Astrocyte (in vitro differentiated cells and primary cell): ENCODE measurements at regions not wholly inside any gene's neighbourhood (a gene's known extent, or its start where the extent isn't known, plus 50 kb on each side); places are given as distances from the start of the nearest gene placed in this dataset.

Experiments used
- EZH2 ChIP-seq: IDR thresholded peaks from 2 replicates; pipeline ENCODE4 v1.6.1; 2012; ENCODE audit warnings: mild to moderate bottlenecking, low read length, inconsistent platforms; ENCODE audit not compliant: insufficient read depth
- TF ChIP-seq, protein P1 (sequence below): IDR thresholded peaks from 2 replicates; pipeline ENCODE4 v1.5.1; 2011; ENCODE audit warnings: low read depth, mild to moderate bottlenecking, inconsistent platforms, low read length, moderate library complexity; ENCODE audit not compliant: insufficient read depth

DNA sequence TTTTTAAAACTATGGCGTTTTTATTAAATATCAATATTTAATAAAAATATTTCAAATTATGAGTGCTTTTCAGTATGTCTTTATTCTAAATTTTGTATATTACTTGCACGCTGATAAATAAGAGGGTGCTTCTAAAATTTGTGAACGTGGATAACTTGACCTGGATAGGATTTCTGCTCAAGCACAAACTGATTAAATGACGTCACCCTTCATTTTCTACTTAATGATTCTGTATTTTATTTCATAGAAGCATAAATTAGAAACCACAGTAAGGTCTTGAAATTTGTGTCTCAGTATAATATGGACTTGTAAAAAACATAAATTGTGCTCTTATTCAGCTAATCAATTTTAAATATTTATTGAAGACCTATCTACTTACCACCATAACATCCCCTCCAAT lies 903.7 kb downstream of the ROBO2 start:
- TF ChIP-seq, protein P1, sequence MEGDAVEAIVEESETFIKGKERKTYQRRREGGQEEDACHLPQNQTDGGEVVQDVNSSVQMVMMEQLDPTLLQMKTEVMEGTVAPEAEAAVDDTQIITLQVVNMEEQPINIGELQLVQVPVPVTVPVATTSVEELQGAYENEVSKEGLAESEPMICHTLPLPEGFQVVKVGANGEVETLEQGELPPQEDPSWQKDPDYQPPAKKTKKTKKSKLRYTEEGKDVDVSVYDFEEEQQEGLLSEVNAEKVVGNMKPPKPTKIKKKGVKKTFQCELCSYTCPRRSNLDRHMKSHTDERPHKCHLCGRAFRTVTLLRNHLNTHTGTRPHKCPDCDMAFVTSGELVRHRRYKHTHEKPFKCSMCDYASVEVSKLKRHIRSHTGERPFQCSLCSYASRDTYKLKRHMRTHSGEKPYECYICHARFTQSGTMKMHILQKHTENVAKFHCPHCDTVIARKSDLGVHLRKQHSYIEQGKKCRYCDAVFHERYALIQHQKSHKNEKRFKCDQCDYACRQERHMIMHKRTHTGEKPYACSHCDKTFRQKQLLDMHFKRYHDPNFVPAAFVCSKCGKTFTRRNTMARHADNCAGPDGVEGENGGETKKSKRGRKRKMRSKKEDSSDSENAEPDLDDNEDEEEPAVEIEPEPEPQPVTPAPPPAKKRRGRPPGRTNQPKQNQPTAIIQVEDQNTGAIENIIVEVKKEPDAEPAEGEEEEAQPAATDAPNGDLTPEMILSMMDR, result no peak
- no peak for TF ChIP-seq EZH2
